ENCODE measurements at regions not wholly inside any gene's neighbourhood (a gene's known extent, or its start where the extent isn't known, plus 50 kb on each side); places are given as distances from the start of the nearest gene placed in this dataset.

DNA sequence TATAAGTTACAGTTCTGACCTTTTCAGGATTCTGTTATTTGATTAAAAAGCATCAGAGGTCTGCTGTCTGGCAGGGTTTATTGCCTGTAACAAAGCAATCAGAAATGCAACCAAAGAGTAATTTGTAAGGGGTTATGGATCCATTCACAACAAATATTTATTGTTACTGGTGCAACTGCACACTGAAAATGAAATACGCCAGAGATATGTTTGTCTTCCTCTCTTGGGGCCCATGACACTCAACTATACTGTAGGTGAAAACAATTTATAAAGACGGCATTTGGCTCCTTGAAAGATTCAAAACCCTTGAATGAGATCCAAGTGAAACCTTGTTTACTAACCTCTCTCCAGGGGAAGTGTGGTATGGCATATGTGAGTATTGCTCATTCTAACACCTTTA lies 452.2 kb downstream of the MBD2 start:
- TF ChIP-seq, protein P1, sequence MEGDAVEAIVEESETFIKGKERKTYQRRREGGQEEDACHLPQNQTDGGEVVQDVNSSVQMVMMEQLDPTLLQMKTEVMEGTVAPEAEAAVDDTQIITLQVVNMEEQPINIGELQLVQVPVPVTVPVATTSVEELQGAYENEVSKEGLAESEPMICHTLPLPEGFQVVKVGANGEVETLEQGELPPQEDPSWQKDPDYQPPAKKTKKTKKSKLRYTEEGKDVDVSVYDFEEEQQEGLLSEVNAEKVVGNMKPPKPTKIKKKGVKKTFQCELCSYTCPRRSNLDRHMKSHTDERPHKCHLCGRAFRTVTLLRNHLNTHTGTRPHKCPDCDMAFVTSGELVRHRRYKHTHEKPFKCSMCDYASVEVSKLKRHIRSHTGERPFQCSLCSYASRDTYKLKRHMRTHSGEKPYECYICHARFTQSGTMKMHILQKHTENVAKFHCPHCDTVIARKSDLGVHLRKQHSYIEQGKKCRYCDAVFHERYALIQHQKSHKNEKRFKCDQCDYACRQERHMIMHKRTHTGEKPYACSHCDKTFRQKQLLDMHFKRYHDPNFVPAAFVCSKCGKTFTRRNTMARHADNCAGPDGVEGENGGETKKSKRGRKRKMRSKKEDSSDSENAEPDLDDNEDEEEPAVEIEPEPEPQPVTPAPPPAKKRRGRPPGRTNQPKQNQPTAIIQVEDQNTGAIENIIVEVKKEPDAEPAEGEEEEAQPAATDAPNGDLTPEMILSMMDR (IDR thresholded peaks at IDR 0.05; ENCODE audit: insufficient read depth, low read length, poor library complexity, severe bottlenecking) = no peak
- Histone ChIP-seq H3K27me3 (replicated peaks; ENCODE audit: control insufficient read depth, insufficient read depth, low read length) (no peaks in the 10 kb centered on the region), H3K4me3 (replicated peaks; ENCODE audit: low read depth, low read length) (no peak overlapping the region), H3K36me3 (ENCODE audit: control insufficient read depth, insufficient read depth, low read length) (no peaks in the 10 kb centered on the region)
- no peak for DNase-seq (ENCODE audit: extremely low read depth, insufficient read length)

DNA sequence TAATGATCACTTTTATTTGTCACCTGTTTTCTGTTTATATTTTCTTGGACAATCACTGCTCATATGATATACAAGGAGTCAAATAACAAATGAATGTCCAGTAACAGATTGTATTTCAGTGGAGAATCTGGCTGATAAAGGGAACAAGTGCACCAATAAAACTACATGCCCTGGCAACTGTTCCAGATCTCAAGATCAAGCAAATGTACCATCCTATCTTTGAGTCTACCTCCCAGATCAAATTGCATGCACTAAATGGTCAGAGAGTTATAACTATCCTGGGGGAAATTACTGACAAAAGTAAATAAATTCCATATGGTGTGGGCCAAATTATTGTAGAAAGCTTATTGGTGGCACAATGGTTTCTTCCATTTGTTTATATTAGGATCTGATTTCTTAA lies 452.8 kb downstream of the MBD2 start:
- H3K27me3 ChIP-seq (replicated peaks; ENCODE audit: control insufficient read depth, insufficient read depth, low read length) = no peaks in the 10 kb centered on the region; the same call in 1 of the 2 replicates
- no peak overlapping the region for H3K4me3 ChIP-seq (replicated peaks; ENCODE audit: low read depth, low read length)
- no peaks in the 10 kb centered on the region for H3K36me3 ChIP-seq (ENCODE audit: control insufficient read depth, insufficient read depth, low read length)
- no peak for DNase-seq (ENCODE audit: extremely low read depth, insufficient read length)
- TF ChIP-seq, protein P1 (IDR thresholded peaks at IDR 0.05; ENCODE audit: insufficient read depth, low read length, poor library complexity, severe bottlenecking) = no peak

DNA sequence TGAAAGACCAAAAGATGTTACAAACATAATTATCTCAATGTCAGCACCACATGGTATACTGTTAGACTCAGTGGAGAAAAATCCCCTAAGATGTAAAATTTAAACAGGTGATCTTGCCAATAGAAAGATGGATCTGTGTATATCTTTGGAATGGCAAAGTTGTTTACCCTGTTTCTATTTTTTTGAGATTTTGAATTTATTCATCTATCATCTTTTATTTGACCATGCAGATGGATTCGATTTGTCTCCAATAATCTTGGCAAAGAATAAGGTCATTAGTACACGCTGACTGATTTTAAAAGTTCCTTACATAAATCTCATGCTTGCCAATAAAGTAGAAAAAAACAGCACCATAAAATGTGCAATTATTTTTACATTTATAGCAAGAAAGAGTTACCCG lies 459.3 kb downstream of the MBD2 start:
- TF ChIP-seq, protein P1 (IDR thresholded peaks at IDR 0.05; ENCODE audit: insufficient read depth, low read length, poor library complexity, severe bottlenecking) = no peak
- H3K4me3 ChIP-seq (replicated peaks; ENCODE audit: low read depth, low read length) = no peak overlapping the region
- DNase-seq (ENCODE audit: extremely low read depth, insufficient read length) = no peak
- no peaks in the 10 kb centered on the region; the same call in 1 of the 2 replicates for H3K27me3 ChIP-seq (replicated peaks; ENCODE audit: control insufficient read depth, insufficient read depth, low read length)
- H3K36me3 ChIP-seq (ENCODE audit: control insufficient read depth, insufficient read depth, low read length) = no peaks in the 10 kb centered on the region

DNA sequence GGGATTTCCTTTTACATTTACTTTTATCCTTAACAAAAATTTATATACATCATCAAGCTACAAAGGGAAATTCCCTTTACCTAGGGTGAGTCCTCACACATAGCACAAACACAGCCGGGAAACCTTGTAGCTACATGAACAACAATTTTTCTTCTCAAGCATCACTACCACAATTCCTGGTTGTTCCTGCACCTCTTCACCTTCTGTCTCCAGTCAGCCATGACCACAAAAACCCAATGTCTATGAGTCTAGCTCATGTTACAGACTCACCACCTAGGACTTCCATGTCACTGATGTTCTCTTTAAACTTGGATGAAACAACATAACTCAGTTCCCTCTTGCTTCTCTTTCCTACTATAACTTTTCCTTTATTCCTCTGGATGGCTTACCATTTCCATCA lies 460.4 kb downstream of the MBD2 start:
- Histone ChIP-seq H3K36me3 (ENCODE audit: control insufficient read depth, insufficient read depth, low read length) (no peaks in the 10 kb centered on the region), H3K4me3 (replicated peaks; ENCODE audit: low read depth, low read length) (no peak overlapping the region), H3K27me3 (replicated peaks; ENCODE audit: control insufficient read depth, insufficient read depth, low read length) (no peaks in the 10 kb centered on the region; the same call in 1 of the 2 replicates)
- no peak for DNase-seq (ENCODE audit: extremely low read depth, insufficient read length)
- TF ChIP-seq, protein P1 (IDR thresholded peaks at IDR 0.05; ENCODE audit: insufficient read depth, low read length, poor library complexity, severe bottlenecking) = no peak

DNA sequence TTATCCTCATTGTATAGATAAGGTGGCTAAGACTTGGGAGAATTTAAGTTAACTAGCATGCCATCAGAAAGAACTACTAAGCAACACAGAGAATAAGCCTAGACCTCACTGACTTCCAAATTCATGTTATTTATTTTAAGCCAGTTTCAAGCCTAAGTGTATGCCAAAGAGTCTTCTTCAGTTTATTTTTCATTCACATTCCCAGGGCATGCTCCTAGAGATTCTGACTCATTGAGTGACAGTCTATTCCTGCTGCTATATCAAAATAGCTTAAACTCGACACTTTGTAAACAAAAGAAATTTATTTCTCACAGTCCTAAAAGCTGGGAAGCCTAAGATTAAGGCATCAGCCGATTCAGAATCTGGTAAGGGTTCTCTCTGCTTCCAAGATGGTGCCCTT lies 467.1 kb downstream of the MBD2 start:
- Histone ChIP-seq H3K27me3 (replicated peaks; ENCODE audit: control insufficient read depth, insufficient read depth, low read length) (no peaks in the 10 kb centered on the region), H3K36me3 (ENCODE audit: control insufficient read depth, insufficient read depth, low read length) (no peaks in the 10 kb centered on the region), H3K4me3 (replicated peaks; ENCODE audit: low read depth, low read length) (no peak overlapping the region)
- no peak for DNase-seq (ENCODE audit: extremely low read depth, insufficient read length)
- TF ChIP-seq, protein P1 (IDR thresholded peaks at IDR 0.05; ENCODE audit: insufficient read depth, low read length, poor library complexity, severe bottlenecking) = no peak

DNA sequence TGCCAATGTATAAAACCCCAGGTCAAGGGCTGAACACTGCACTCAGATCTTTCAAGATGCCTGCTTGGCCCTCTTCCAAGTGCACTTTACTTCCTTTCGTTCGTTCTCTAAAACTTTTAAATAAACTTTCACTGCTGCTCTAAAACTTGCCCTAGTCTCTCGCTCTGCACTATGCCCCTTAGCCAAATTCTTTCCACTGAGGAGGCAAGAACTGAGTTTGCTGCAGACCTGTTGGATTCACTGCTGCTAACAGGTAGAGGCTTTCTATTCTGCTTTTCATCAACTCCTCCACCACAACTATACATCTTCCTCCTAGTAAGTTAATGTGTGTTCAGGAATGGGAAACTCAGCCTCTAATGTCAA lies 467.9 kb downstream of the MBD2 start:
- no peak for DNase-seq (ENCODE audit: extremely low read depth, insufficient read length)
- TF ChIP-seq, protein P1 (IDR thresholded peaks at IDR 0.05; ENCODE audit: insufficient read depth, low read length, poor library complexity, severe bottlenecking) = no peak
- Histone ChIP-seq H3K36me3 (ENCODE audit: control insufficient read depth, insufficient read depth, low read length) (no peaks in the 10 kb centered on the region), H3K4me3 (replicated peaks; ENCODE audit: low read depth, low read length) (no peak overlapping the region), H3K27me3 (replicated peaks; ENCODE audit: control insufficient read depth, insufficient read depth, low read length) (no peaks in the 10 kb centered on the region)
